Activated CD8-positive, alpha-beta memory T cell treated with anti-CD3 and anti-CD28 coated beads for 1 hour (primary cell): ENCODE measurements at regions not wholly inside any gene's neighbourhood (a gene's known extent, or its start where the extent isn't known, plus 50 kb on each side); places are given as distances from the start of the nearest gene placed in this dataset.
"Not testable (repeated sequence)": the region's sequence is repeated elsewhere in the genome, so short reads cannot be mapped to it uniquely, and the experiment has no call there.

Experiments
- DNase-seq, 2 donors: peaks; one replicate each; pipeline ENCODE4 v3.0.0-alpha.2; 2020; ENCODE audit warnings: low read depth in 1 of 2; ENCODE audit errors: extremely low read depth in 1 of 2

- no peak for DNase-seq
Measured at GRCh38 chr2:226183033-226183432, 616.6 kb downstream of the IRS1 start.

- DNase-seq: no peak
Measured at GRCh38 chr2:226181909-226182308, 617.7 kb downstream of the IRS1 start.

- DNase-seq: no peak
Measured at GRCh38 chr2:226180281-226180884, 619.2 kb downstream of the IRS1 start.

- no peak for DNase-seq
Measured at GRCh38 chr2:226179010-226179409, 620.6 kb downstream of the IRS1 start.

GRCh38 chr2:226176283-226176984 is 623.2 kb downstream of the IRS1 start:
- DNase-seq: no peak

- no peak for DNase-seq
Measured at GRCh38 chr2:226174390-226174789, 625.2 kb downstream of the IRS1 start.

GRCh38 chr2:226172939-226173338 is 626.7 kb downstream of the IRS1 start:
- no peak for DNase-seq

GRCh38 chr2:226172309-226172708 is 627.3 kb downstream of the IRS1 start:
- DNase-seq: no peak

- no peak for DNase-seq
Measured at GRCh38 chr2:226169751-226170581, 629.7 kb downstream of the IRS1 start.

GRCh38 chr2:226168496-226169160 is 631.0 kb downstream of the IRS1 start:
- no peak for DNase-seq

GRCh38 chr2:226164512-226164911 is 635.1 kb downstream of the IRS1 start:
- no peak for DNase-seq

- DNase-seq: not testable (repeated sequence)
Measured at GRCh38 chr2:226160617-226161016, 639.0 kb downstream of the IRS1 start.

GRCh38 chr2:226159875-226160479 is 639.6 kb downstream of the IRS1 start:
- no peak for DNase-seq

GRCh38 chr2:226158940-226159339 is 640.7 kb downstream of the IRS1 start:
- no peak for DNase-seq

- DNase-seq: no peak
Measured at GRCh38 chr2:226158229-226158628, 641.4 kb downstream of the IRS1 start.

- no peak for DNase-seq
Measured at GRCh38 chr2:226155093-226155875, 644.3 kb downstream of the IRS1 start.

GRCh38 chr2:226154610-226155009 is 645.0 kb downstream of the IRS1 start:
- DNase-seq: no peak

GRCh38 chr2:226153553-226153952 is 646.1 kb downstream of the IRS1 start:
- no peak for DNase-seq

- no peak for DNase-seq
Measured at GRCh38 chr2:226151157-226151556, 648.5 kb downstream of the IRS1 start.

- DNase-seq: no peak
Measured at GRCh38 chr2:226143091-226143490, 656.5 kb downstream of the IRS1 start.
